Stomach smooth muscle (tissue), 2 donors: ENCODE measurements at regions not wholly inside any gene's neighbourhood (a gene's known extent, or its start where the extent isn't known, plus 50 kb on each side); places are given as distances from the start of the nearest gene placed in this dataset.

Experiments used
- H3K27ac ChIP-seq: one replicate; pipeline ENCODE4 v1.7.0; 2013; ENCODE audit warnings: mild to moderate bottlenecking, low read length, inconsistent platforms
- H3K27me3 ChIP-seq, 2 donors: one replicate each; pipeline ENCODE4 v1.7.0; 2013; ENCODE audit warnings: low read length in 2 of 2; ENCODE audit not compliant: insufficient read depth in 2 of 2, control insufficient read depth in 1 of 2
- H3K36me3 ChIP-seq, 2 donors: one replicate each; pipeline ENCODE4 v1.7.0; 2013; ENCODE audit warnings: low read length in 2 of 2; ENCODE audit not compliant: control insufficient read depth in 2 of 2, insufficient read depth in 2 of 2
- H3K4me1 ChIP-seq: one replicate; pipeline ENCODE4 v1.7.0; 2013; ENCODE audit warnings: low read length; ENCODE audit not compliant: control insufficient read depth, insufficient read depth
- H3K4me3 ChIP-seq, 2 donors: one replicate each; pipeline ENCODE4 v1.7.0; 2013; ENCODE audit warnings: low read length in 2 of 2
- H3K9ac ChIP-seq, 2 donors: one replicate each; pipeline ENCODE4 v1.7.0; 2013; ENCODE audit warnings: low read length in 2 of 2, mild to moderate bottlenecking in 1 of 2
- H3K9me3 ChIP-seq, 2 donors: one replicate each; pipeline ENCODE4 v1.7.0; 2013; ENCODE audit warnings: low read length in 2 of 2; ENCODE audit not compliant: control insufficient read depth in 2 of 2
- donor health status: healthy.
- donor health status: Pancreatic carcinoma.

DNA sequence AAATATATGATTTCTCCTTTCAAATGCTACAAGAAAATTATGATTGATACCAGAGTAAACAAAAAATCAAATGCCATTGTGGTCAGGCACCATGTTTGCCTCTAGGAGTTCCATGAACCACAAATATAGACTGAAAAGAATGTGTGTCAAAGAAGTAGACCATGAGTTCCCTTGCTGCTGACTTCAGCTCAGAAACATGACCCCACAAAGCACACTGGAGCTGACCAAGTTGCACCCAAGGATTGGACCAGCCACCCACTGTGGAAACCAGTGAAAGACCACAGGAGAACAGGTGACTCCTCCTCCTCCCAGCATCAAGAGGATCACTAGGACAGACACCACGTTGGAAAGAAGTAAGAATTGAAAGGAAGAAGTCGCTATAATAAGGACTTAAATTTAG, 90.8 kb upstream of the TENT5A start:
- Histone ChIP-seq H3K4me3 (no peak overlapping the region), H3K36me3 (no peaks in the 10 kb centered on the region), H3K27me3 (no peaks in the 10 kb centered on the region), H3K9me3 (no peaks in the 10 kb centered on the region), H3K4me1 (no peaks in the 10 kb centered on the region), H3K9ac (no peak overlapping the region), H3K27ac (no peak overlapping the region)

DNA sequence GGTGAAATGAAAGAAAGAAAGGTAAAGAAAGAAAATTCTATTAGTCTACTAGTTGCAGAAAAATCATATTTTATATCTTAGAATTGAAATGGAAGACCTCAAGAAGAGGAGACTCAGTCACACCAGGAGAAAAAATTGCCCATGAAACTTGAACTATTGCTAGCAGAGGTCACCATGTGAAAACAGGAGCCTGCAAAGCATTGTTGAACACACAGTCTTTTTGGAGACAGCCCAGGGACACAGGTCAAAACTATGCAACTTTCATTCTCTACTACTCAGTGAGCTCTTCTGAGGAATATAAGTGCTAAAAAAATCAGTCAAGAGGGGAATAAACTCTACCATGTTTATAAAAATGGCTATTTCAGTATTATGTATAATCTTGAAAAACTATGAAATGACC, 89.8 kb upstream of the TENT5A start:
- Histone ChIP-seq H3K9me3 (no peaks in the 10 kb centered on the region), H3K36me3 (no peaks in the 10 kb centered on the region), H3K9ac (no peak overlapping the region), H3K27ac (no peak overlapping the region), H3K4me1 (no peaks in the 10 kb centered on the region), H3K27me3 (no peaks in the 10 kb centered on the region), H3K4me3 (no peak overlapping the region)

DNA sequence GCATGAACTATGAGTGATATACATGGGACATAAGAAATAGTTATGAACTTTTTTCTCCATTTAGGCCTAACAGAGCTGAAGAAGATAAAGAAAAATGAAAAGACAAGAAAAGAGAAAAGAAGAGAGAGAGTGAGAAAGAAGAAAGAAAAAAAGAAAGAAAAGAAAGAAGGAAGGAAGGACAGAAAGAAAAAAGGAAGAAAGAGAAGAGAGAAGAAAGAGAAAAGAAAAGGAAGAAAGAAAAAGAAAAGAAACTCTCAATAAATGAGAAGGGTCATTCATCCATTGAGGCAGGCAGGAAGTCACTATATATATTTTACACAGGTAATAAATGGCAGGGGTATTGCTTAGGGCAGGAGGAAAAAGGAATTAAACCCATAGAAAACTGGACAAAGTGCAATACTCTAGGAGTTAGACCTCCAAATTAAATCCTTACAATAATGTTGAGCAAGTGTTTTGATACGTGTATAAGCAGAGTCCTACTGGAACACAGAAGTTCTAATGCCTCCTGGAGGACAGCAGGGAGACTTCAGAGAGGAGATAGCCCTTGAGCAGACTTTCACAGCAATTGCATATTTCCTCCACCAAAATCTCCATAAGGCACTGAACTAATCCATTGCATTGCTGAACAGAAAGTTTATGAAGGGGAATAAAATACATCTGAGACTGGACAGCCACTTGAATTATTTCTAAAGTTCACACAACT, 86.4 kb upstream of the TENT5A start:
- H3K4me3 ChIP-seq: no peak overlapping the region
- no peak overlapping the region for H3K27ac ChIP-seq
- H3K9ac ChIP-seq: no peak overlapping the region

DNA sequence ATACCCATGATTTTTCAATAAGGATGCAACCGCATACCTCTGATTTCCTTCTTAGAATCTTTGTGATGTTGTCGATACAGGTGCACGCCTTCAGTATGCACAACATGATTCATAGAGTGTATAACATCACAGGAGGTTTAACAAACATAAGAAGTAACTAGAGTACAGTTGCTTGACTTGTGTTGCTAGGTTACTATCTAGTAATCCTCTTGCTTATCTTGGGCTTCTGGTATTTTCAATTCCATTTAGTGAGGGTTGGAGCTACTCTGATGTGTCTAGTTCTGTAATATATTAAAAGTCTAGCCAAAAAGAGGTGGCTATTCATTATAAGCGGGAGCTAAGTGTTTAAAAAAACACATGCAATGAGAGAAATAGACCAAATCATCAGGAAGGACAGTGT, 85.5 kb upstream of the TENT5A start:
- Histone ChIP-seq H3K4me1 (no peaks in the 10 kb centered on the region), H3K36me3 (no peaks in the 10 kb centered on the region), H3K27ac (no peak overlapping the region), H3K4me3 (no peak overlapping the region), H3K9me3 (no peaks in the 10 kb centered on the region), H3K27me3 (no peaks in the 10 kb centered on the region), H3K9ac (no peak overlapping the region)

More for the DNA sequence above, 86.4 kb upstream of the TENT5A start:
- no peaks in the 10 kb centered on the region for H3K27me3 ChIP-seq
- no peaks in the 10 kb centered on the region for H3K36me3 ChIP-seq
- H3K4me1 ChIP-seq: no peaks in the 10 kb centered on the region
- no peaks in the 10 kb centered on the region for H3K9me3 ChIP-seq

DNA sequence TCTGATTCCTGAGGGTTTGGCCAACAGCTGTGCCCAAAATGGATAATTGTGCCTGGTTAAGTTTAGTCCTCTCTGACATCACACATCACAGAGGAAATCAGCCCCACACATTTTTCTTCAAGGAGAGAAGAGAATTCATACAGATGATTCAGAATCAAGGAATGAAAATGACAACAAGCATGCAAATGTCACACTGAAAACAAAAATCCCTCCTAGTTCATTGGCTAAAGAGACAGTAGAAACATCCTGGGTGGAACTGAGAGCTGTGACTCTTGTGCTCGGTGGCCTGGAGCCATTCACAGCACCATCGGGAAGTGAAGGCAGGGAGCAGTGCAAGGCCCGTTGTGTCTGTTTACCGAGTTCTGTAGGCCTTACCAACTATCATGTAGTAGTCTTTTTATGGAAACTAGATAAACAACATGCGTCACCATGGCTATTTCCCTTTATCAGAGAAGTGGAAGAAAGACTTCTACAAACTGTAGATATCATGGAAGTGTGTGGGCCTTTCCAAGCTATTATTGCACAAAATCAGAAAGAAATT, 81.7 kb upstream of the TENT5A start:
- no peak overlapping the region for H3K4me3 ChIP-seq
- no peaks in the 10 kb centered on the region for H3K4me1 ChIP-seq
- H3K9me3 ChIP-seq: no peaks in the 10 kb centered on the region
- no peaks in the 10 kb centered on the region for H3K27me3 ChIP-seq
- H3K36me3 ChIP-seq: no peaks in the 10 kb centered on the region
- H3K27ac ChIP-seq: no peak overlapping the region
- no peak overlapping the region for H3K9ac ChIP-seq

DNA sequence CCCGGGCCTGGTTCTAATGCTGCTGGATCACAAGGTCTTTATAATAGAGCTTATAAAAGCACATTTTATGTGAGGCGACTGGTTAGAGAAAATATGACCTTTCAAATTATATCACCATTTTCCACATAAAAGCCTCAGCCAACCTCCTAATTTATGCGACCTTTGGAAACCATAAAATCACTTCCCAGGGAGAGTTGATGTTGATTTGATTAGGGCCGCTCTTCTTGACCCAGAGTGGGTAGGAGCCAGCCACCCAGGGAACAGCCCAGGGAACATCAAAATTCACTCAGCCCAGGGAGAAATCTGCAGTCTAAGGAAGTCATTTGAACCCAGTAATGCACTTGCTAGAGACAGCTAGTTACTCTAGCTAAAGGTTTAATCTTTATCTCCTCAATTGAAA, 79.8 kb upstream of the TENT5A start:
- Histone ChIP-seq H3K9ac (no peak overlapping the region), H3K4me1 (no peaks in the 10 kb centered on the region), H3K4me3 (no peak overlapping the region), H3K27ac (no peak overlapping the region), H3K27me3 (no peaks in the 10 kb centered on the region), H3K36me3 (no peaks in the 10 kb centered on the region), H3K9me3 (no peaks in the 10 kb centered on the region)

DNA sequence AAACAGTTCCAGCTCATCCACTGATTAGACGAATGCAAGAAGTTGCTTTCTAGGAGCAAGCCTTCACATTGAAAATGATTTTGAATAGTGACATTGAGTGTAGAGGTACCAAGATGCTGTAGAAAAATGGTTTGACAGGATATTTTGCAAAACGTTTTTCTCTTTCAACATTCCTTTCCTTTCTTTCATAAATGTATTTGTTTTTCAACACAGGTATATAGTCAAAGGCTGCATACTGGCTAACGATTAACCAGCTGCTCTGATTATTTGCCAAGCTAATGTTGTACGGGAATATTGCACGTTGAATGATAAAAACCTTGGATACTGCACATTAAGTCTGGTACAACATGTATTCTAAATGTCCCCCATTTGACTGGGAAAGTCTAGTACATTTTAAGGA, 78.8 kb upstream of the TENT5A start:
- Histone ChIP-seq H3K4me1 (no peaks in the 10 kb centered on the region), H3K4me3 (no peak overlapping the region), H3K36me3 (no peaks in the 10 kb centered on the region), H3K9me3 (no peaks in the 10 kb centered on the region), H3K27ac (no peak overlapping the region), H3K9ac (no peak overlapping the region), H3K27me3 (no peaks in the 10 kb centered on the region)

DNA sequence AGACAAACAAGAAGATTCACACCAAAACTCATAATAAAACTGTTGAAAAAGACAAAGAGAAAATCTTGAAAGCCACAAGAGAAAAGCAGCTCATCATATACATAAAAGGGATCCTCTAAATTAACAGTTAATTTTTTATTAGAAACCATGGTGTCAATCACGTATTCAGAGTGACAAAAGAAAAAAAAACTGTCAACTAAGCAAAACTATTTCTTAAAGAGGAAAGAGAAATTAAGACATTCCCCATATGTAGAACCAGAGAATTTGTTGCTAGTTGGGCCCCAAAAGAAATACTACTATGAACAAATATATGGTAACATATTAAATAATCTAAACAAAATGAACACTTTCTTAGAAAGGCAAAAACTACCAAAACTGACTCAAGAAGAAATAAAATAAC, 74.3 kb upstream of the TENT5A start:
- no peak overlapping the region for H3K27ac ChIP-seq
- H3K36me3 ChIP-seq: no peaks in the 10 kb centered on the region
- H3K9ac ChIP-seq: no peak overlapping the region
- no peak overlapping the region for H3K4me3 ChIP-seq
- no peaks in the 10 kb centered on the region for H3K9me3 ChIP-seq
- no peaks in the 10 kb centered on the region for H3K4me1 ChIP-seq
- H3K27me3 ChIP-seq: no peaks in the 10 kb centered on the region

DNA sequence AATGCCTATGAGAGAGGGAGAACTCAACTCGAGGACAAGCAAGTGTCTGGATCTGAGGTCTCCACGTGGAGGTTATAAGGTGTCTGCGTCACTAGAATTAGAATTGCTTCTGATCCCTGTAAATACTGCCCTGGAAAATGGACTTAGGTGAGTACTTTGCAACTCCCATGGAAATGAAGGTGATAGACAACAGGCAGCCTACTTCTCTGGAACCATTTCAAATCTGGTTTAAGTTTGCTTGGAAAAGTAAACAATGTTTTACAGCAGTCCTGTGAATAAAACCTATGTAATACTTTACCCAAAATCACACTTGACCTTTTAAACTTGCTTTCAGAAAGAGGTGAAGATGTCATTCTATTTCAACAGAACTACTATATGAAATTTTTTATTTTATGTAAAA, 70.1 kb upstream of the TENT5A start:
- no peaks in the 10 kb centered on the region for H3K9me3 ChIP-seq
- no peaks in the 10 kb centered on the region for H3K27me3 ChIP-seq
- H3K4me1 ChIP-seq: no peaks in the 10 kb centered on the region
- no peak overlapping the region for H3K4me3 ChIP-seq
- no peak overlapping the region for H3K9ac ChIP-seq
- no peaks in the 10 kb centered on the region for H3K36me3 ChIP-seq
- H3K27ac ChIP-seq: no peak overlapping the region

DNA sequence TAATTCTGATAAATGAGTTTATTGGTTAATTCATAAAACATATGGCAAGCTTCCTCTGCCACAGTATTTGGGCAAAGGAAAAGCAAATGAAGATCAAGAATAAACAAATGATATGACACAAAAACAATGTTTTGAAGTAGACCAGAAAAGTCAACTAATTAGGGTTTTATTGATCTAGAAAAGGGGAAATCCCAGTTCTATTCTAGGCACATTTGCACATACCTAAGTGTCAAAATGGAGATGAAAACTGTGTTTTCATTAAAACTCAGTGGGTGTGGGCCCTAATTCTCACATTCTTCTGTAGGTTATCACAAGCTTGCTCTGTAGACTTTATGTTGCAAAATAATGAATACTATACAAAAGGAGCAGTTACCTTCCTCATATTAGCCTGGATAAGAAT, 69.0 kb upstream of the TENT5A start:
- Histone ChIP-seq H3K36me3 (no peaks in the 10 kb centered on the region), H3K9me3 (no peaks in the 10 kb centered on the region), H3K4me1 (no peaks in the 10 kb centered on the region), H3K27me3 (no peaks in the 10 kb centered on the region), H3K27ac (no peak overlapping the region), H3K9ac (no peak overlapping the region), H3K4me3 (no peak overlapping the region)

DNA sequence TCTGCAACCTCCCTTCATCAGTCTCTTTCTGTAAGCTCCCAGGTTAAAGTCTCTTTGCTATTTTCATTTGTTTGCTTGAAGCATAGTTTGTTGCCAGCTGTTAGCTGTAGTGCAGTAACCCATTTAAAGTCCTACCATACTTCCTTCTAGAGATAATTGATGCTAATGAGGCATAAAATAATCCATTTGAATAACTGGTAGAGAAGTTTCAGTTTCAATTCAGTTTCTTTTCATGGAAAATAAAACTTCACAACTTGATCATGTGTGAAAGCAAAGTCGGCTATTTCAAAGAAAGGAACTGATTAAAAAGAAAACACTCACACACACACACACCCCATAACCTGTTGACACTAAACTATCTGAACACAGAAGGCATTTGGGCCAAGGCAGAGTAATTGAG, 68.5 kb upstream of the TENT5A start:
- Histone ChIP-seq H3K27me3 (no peaks in the 10 kb centered on the region), H3K27ac (no peak overlapping the region), H3K9me3 (no peaks in the 10 kb centered on the region), H3K4me3 (no peak overlapping the region), H3K4me1 (no peaks in the 10 kb centered on the region), H3K9ac (no peak overlapping the region), H3K36me3 (no peaks in the 10 kb centered on the region)
